DND-41 (cell line): ENCODE measurements at regions not wholly inside any gene's neighbourhood (a gene's known extent, or its start where the extent isn't known, plus 50 kb on each side); places are given as distances from the start of the nearest gene placed in this dataset.

Source experiments
- ATAC-seq: fragments of 200-7000 bp; cut with Tn5 transposase; 3 replicates; pipeline ENCODE4 v1.9.1; 2021; ENCODE audit warnings: low read depth; ENCODE audit not compliant: insufficient read depth
- DNase-seq: peaks from one replicate; pipeline ENCODE4 v3.0.0-alpha.2; 2020
- H2AFZ ChIP-seq: 2 replicates; pipeline ENCODE4 v1.6.0; 2012; ENCODE audit warnings: low read depth, low read length
- H3K27ac ChIP-seq: 2 replicates; pipeline ENCODE4 v1.5.1; 2012; ENCODE audit warnings: low read length, inconsistent platforms
- H3K27me3 ChIP-seq: fragments of 200-600 bp; sonication (generic); 2 replicates; pipeline ENCODE4 v1.6.0; 2012; ENCODE audit warnings: low read length, mild to moderate bottlenecking, inconsistent platforms; ENCODE audit not compliant: insufficient read depth, poor library complexity
- H3K36me3 ChIP-seq: 2 replicates; pipeline ENCODE4 v1.5.1; 2012; ENCODE audit warnings: low read length, inconsistent platforms; ENCODE audit not compliant: insufficient read depth
- H3K4me1 ChIP-seq: 2 replicates; pipeline ENCODE4 v1.5.1; 2012; ENCODE audit warnings: mild to moderate bottlenecking, low read length; ENCODE audit not compliant: insufficient read depth
- H3K4me2 ChIP-seq: 2 replicates; pipeline ENCODE4 v1.6.0; 2012; ENCODE audit warnings: mild to moderate bottlenecking, moderate library complexity, low read length, inconsistent platforms; ENCODE audit not compliant: insufficient read depth
- H3K4me3 ChIP-seq, 2 experiments: fragments of 200-600 bp in 1 of 2; shearing (Covaris generic) in 1 of 2; 2 replicates each; pipeline ENCODE4 v1.5.1; 2012 to 2016; ENCODE audit warnings: inconsistent platforms in 2 of 2, low read length in 2 of 2, mild to moderate bottlenecking in 2 of 2, low read depth in 1 of 2, moderate library complexity in 1 of 2
- H3K79me2 ChIP-seq: 2 replicates; pipeline ENCODE4 v1.6.0; 2012; ENCODE audit warnings: low read length, inconsistent platforms; ENCODE audit not compliant: insufficient read depth
- H3K9ac ChIP-seq: 2 replicates; pipeline ENCODE4 v1.6.0; 2012; ENCODE audit warnings: low read depth, mild to moderate bottlenecking, inconsistent platforms, low read length, moderate library complexity
- H3K9me3 ChIP-seq: 2 replicates; pipeline ENCODE4 v1.5.1; 2012; ENCODE audit warnings: low read length, moderate library complexity, mild to moderate bottlenecking, inconsistent platforms; ENCODE audit not compliant: insufficient read depth, severe bottlenecking
- H4K20me1 ChIP-seq: 2 replicates; pipeline ENCODE4 v1.6.0; 2012; ENCODE audit warnings: low read length; ENCODE audit not compliant: insufficient read depth
- CTCF ChIP-seq: IDR thresholded peaks from 2 replicates; pipeline ENCODE4 v1.5.1; 2012; ENCODE audit warnings: borderline replicate concordance, low read length, moderate library complexity, mild to moderate bottlenecking; ENCODE audit not compliant: poor library complexity, severe bottlenecking; ENCODE audit errors: extremely low read depth
- EZH2 ChIP-seq: IDR thresholded peaks from 3 replicates; pipeline ENCODE4 v1.6.1; 2012; ENCODE audit warnings: borderline replicate concordance, low read depth, mild to moderate bottlenecking, moderate library complexity, low read length, inconsistent platforms; ENCODE audit not compliant: severe bottlenecking

- no peak overlapping the region for H3K9ac ChIP-seq
- no peak overlapping the region for H3K4me2 ChIP-seq
- DNase-seq (no peak), ATAC-seq (no peak)
- H3K36me3 ChIP-seq, result no peaks in the 10 kb centered on the region
- no peaks in the 10 kb centered on the region for H3K79me2 ChIP-seq
- H2AFZ ChIP-seq, result no peak overlapping the region
- H3K27ac ChIP-seq, result no peak overlapping the region
- no peaks in the 10 kb centered on the region for H3K4me1 ChIP-seq
- H4K20me1 ChIP-seq, result no peaks in the 10 kb centered on the region
- TF ChIP-seq CTCF (no peak), EZH2 (no peak)
- H3K27me3 ChIP-seq, result no peaks in the 10 kb centered on the region
- H3K4me3 ChIP-seq, result no peak overlapping the region
- no peaks in the 10 kb centered on the region for H3K9me3 ChIP-seq
Observed at GRCh38 chr2:66865161-66865560, 430.2 kb downstream of the MEIS1 start.

- ATAC-seq (no peak), DNase-seq (no peak)
Observed at GRCh38 chr2:66866331-66867062, 431.6 kb downstream of the MEIS1 start.

GRCh38 chr2:66867063-66867441, 432.1 kb downstream of the MEIS1 start:
- Histone ChIP-seq H3K9me3 (no peaks in the 10 kb centered on the region), H3K79me2 (no peaks in the 10 kb centered on the region), H2AFZ (no peak overlapping the region), H3K27me3 (no peaks in the 10 kb centered on the region), H4K20me1 (no peaks in the 10 kb centered on the region), H3K4me1 (no peaks in the 10 kb centered on the region), H3K4me2 (no peak overlapping the region), H3K27ac (no peak overlapping the region), H3K4me3 (no peak overlapping the region), H3K36me3 (no peaks in the 10 kb centered on the region), H3K9ac (no peak overlapping the region)
- DNase-seq, result no peak
- no peak for TF ChIP-seq EZH2
- TF ChIP-seq CTCF, result no peak
- no peak for ATAC-seq

More at GRCh38 chr2:66866331-66867062, 431.6 kb downstream of the MEIS1 start:
- H3K27ac ChIP-seq, result no peak overlapping the region
- H3K9ac ChIP-seq, result no peak overlapping the region
- no peaks in the 10 kb centered on the region for H3K79me2 ChIP-seq
- H3K27me3 ChIP-seq, result no peaks in the 10 kb centered on the region
- H3K36me3 ChIP-seq, result no peaks in the 10 kb centered on the region
- no peaks in the 10 kb centered on the region for H3K4me1 ChIP-seq
- no peaks in the 10 kb centered on the region for H4K20me1 ChIP-seq
- no peak overlapping the region for H3K4me3 ChIP-seq
- TF ChIP-seq EZH2 (no peak), CTCF (no peak)
- no peaks in the 10 kb centered on the region for H3K9me3 ChIP-seq
- H3K4me2 ChIP-seq, result no peak overlapping the region
- H2AFZ ChIP-seq, result no peak overlapping the region

GRCh38 chr2:66869076-66869475, 434.2 kb downstream of the MEIS1 start:
- Histone ChIP-seq H3K27ac (no peak overlapping the region), H3K27me3 (no peaks in the 10 kb centered on the region), H3K4me3 (no peak overlapping the region), H3K4me1 (no peaks in the 10 kb centered on the region), H3K36me3 (no peaks in the 10 kb centered on the region), H2AFZ (no peak overlapping the region), H3K4me2 (no peak overlapping the region), H3K9me3 (no peaks in the 10 kb centered on the region), H4K20me1 (no peaks in the 10 kb centered on the region), H3K79me2 (no peaks in the 10 kb centered on the region), H3K9ac (no peak overlapping the region)
- DNase-seq (no peak), ATAC-seq (no peak)
- TF ChIP-seq EZH2, result no peak
- no peak for TF ChIP-seq CTCF
